Astrocyte (in vitro differentiated cells and primary cell): ENCODE measurements at regions not wholly inside any gene's neighbourhood (a gene's known extent, or its start where the extent isn't known, plus 50 kb on each side); places are given as distances from the start of the nearest gene placed in this dataset.

ENCODE experiments used
- DNase-seq: peaks from one replicate; pipeline ENCODE4 v3.0.0-alpha.2; 2010; ENCODE audit warnings: low read depth
- FAIRE-seq: peaks from 2 replicates; lab custom pipeline; 2011; peaks lifted over from hg19 to GRCh38; lab: Jason Lieb, UNC
- H2AFZ ChIP-seq: 2 replicates; pipeline ENCODE4 v1.6.0; 2012; ENCODE audit warnings: low read depth, low read length, inconsistent platforms
- H3K27ac ChIP-seq: 2 replicates; pipeline ENCODE4 v1.5.1; 2011; ENCODE audit warnings: low read depth, low read length, inconsistent platforms
- H3K27me3 ChIP-seq: 2 replicates; pipeline ENCODE4 v1.6.0; 2011; ENCODE audit warnings: low read length, inconsistent platforms; ENCODE audit not compliant: insufficient read depth
- H3K36me3 ChIP-seq: 2 replicates; pipeline ENCODE4 v1.5.1; 2011; ENCODE audit warnings: low read length, inconsistent platforms; ENCODE audit not compliant: insufficient read depth
- H3K4me1 ChIP-seq: 2 replicates; pipeline ENCODE4 v1.5.1; 2011; ENCODE audit warnings: low read length, inconsistent platforms; ENCODE audit not compliant: insufficient read depth
- H3K4me2 ChIP-seq: 2 replicates; pipeline ENCODE4 v1.6.0; 2012; ENCODE audit warnings: low read length, inconsistent platforms
- H3K4me3 ChIP-seq: 2 replicates; pipeline ENCODE4 v1.5.1; 2011; ENCODE audit warnings: low read depth, mild to moderate bottlenecking, low read length, inconsistent platforms; ENCODE audit not compliant: insufficient read depth
- H3K79me2 ChIP-seq: 2 replicates; pipeline ENCODE4 v1.6.0; 2012; ENCODE audit warnings: mild to moderate bottlenecking, low read length, inconsistent platforms; ENCODE audit not compliant: insufficient read depth
- H3K9ac ChIP-seq: 2 replicates; pipeline ENCODE4 v1.6.0; 2012; ENCODE audit warnings: mild to moderate bottlenecking, low read length, inconsistent platforms
- H3K9me3 ChIP-seq: 2 replicates; pipeline ENCODE4 v1.5.1; 2012; ENCODE audit warnings: low read depth, mild to moderate bottlenecking, low read length, inconsistent platforms; ENCODE audit not compliant: insufficient read depth
- H4K20me1 ChIP-seq: 2 replicates; pipeline ENCODE4 v1.6.0; 2012; ENCODE audit warnings: low read length, inconsistent platforms; ENCODE audit not compliant: insufficient read depth
- H3K27ac Mint-ChIP-seq: one replicate; pipeline ENCODE4 v1.8.0; 2021; ENCODE audit warnings: mild to moderate bottlenecking, mixed read lengths; ENCODE audit not compliant: unreplicated experiment
- H3K27me3 Mint-ChIP-seq: one replicate; pipeline ENCODE4 v1.8.0; 2021; ENCODE audit warnings: low read depth, mixed read lengths; ENCODE audit not compliant: unreplicated experiment
- H3K36me3 Mint-ChIP-seq: one replicate; pipeline ENCODE4 v1.8.0; 2021; ENCODE audit warnings: low read depth, mixed read lengths; ENCODE audit not compliant: unreplicated experiment
- H3K4me1 Mint-ChIP-seq: one replicate; pipeline ENCODE4 v1.8.0; 2021; ENCODE audit warnings: low read depth, mixed read lengths; ENCODE audit not compliant: unreplicated experiment
- H3K4me3 Mint-ChIP-seq: one replicate; pipeline ENCODE4 v1.8.0; 2021; ENCODE audit warnings: mild to moderate bottlenecking, moderate library complexity, mixed read lengths; ENCODE audit not compliant: unreplicated experiment
- H3K9me3 Mint-ChIP-seq: one replicate; pipeline ENCODE4 v1.8.0; 2021; ENCODE audit warnings: mild to moderate bottlenecking, mixed read lengths; ENCODE audit not compliant: unreplicated experiment
- EZH2 ChIP-seq: IDR thresholded peaks from 2 replicates; pipeline ENCODE4 v1.6.1; 2012; ENCODE audit warnings: mild to moderate bottlenecking, low read length, inconsistent platforms; ENCODE audit not compliant: insufficient read depth
- TF ChIP-seq, protein P1 (sequence below): IDR thresholded peaks from 2 replicates; pipeline ENCODE4 v1.5.1; 2011; ENCODE audit warnings: low read depth, mild to moderate bottlenecking, inconsistent platforms, low read length, moderate library complexity; ENCODE audit not compliant: insufficient read depth

- no peaks in the 10 kb centered on the region for H3K79me2 ChIP-seq
- Mint-ChIP-seq H3K4me3 (no peak overlapping the region), H3K4me1 (no peaks in the 10 kb centered on the region), H3K36me3 (no peaks in the 10 kb centered on the region), H3K9me3 (no peaks in the 10 kb centered on the region), H3K27me3 (no peaks in the 10 kb centered on the region), H3K27ac (no peak overlapping the region)
- H3K4me1 ChIP-seq: no peaks in the 10 kb centered on the region
- H2AFZ ChIP-seq: no peak overlapping the region
- no peak for DNase-seq
- H3K9me3 ChIP-seq: no peaks in the 10 kb centered on the region
- TF ChIP-seq, protein P1, sequence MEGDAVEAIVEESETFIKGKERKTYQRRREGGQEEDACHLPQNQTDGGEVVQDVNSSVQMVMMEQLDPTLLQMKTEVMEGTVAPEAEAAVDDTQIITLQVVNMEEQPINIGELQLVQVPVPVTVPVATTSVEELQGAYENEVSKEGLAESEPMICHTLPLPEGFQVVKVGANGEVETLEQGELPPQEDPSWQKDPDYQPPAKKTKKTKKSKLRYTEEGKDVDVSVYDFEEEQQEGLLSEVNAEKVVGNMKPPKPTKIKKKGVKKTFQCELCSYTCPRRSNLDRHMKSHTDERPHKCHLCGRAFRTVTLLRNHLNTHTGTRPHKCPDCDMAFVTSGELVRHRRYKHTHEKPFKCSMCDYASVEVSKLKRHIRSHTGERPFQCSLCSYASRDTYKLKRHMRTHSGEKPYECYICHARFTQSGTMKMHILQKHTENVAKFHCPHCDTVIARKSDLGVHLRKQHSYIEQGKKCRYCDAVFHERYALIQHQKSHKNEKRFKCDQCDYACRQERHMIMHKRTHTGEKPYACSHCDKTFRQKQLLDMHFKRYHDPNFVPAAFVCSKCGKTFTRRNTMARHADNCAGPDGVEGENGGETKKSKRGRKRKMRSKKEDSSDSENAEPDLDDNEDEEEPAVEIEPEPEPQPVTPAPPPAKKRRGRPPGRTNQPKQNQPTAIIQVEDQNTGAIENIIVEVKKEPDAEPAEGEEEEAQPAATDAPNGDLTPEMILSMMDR: no peak
- TF ChIP-seq EZH2: no peak
- FAIRE-seq: no peak
- no peak overlapping the region for H3K27ac ChIP-seq
- no peaks in the 10 kb centered on the region for H3K27me3 ChIP-seq
- no peak overlapping the region for H3K4me3 ChIP-seq
- no peak overlapping the region for H3K9ac ChIP-seq
- H4K20me1 ChIP-seq: no peaks in the 10 kb centered on the region
- no peaks in the 10 kb centered on the region for H3K36me3 ChIP-seq
- H3K4me2 ChIP-seq: no peak overlapping the region
Observed at GRCh38 chr7:115674467-115675024, 356.0 kb downstream of the TFEC start.

- TF ChIP-seq, protein P1: no peak
- no peak for TF ChIP-seq EZH2
- DNase-seq: peak; percentile 8
- no peak overlapping the region for H3K9ac ChIP-seq
- H3K79me2 ChIP-seq: no peaks in the 10 kb centered on the region
- no peaks in the 10 kb centered on the region for H3K36me3 ChIP-seq
- Mint-ChIP-seq H3K4me3 (no peak overlapping the region), H3K36me3 (no peaks in the 10 kb centered on the region), H3K4me1 (no peaks in the 10 kb centered on the region), H3K27ac (no peak overlapping the region), H3K27me3 (no peaks in the 10 kb centered on the region), H3K9me3 (no peaks in the 10 kb centered on the region)
- H3K27ac ChIP-seq: no peak overlapping the region
- no peak overlapping the region for H2AFZ ChIP-seq
- H4K20me1 ChIP-seq: no peaks in the 10 kb centered on the region
- no peak overlapping the region for H3K4me2 ChIP-seq
- no peaks in the 10 kb centered on the region for H3K9me3 ChIP-seq
- H3K27me3 ChIP-seq: no peaks in the 10 kb centered on the region
- no peak overlapping the region for H3K4me3 ChIP-seq
- FAIRE-seq: peak; percentile 41
- H3K4me1 ChIP-seq: no peaks in the 10 kb centered on the region
Observed at GRCh38 chr7:115672024-115672423, 358.5 kb downstream of the TFEC start.

- H3K27ac ChIP-seq: no peak overlapping the region
- Mint-ChIP-seq H3K36me3 (no peaks in the 10 kb centered on the region), H3K27ac (no peak overlapping the region), H3K27me3 (no peaks in the 10 kb centered on the region), H3K4me1 (peaks cover 2% of the 10 kb centered on the region), H3K4me3 (no peak overlapping the region), H3K9me3 (no peaks in the 10 kb centered on the region)
- H4K20me1 ChIP-seq: no peaks in the 10 kb centered on the region
- no peak overlapping the region for H3K9ac ChIP-seq
- no peaks in the 10 kb centered on the region for H3K4me1 ChIP-seq
- FAIRE-seq (no peak), DNase-seq (no peak)
- H3K4me3 ChIP-seq: no peak overlapping the region
- no peak for TF ChIP-seq EZH2
- TF ChIP-seq, protein P1: no peak
- no peaks in the 10 kb centered on the region for H3K9me3 ChIP-seq
- no peaks in the 10 kb centered on the region for H3K27me3 ChIP-seq
- no peaks in the 10 kb centered on the region for H3K79me2 ChIP-seq
- no peaks in the 10 kb centered on the region for H3K36me3 ChIP-seq
- H2AFZ ChIP-seq: no peak overlapping the region
- no peak overlapping the region for H3K4me2 ChIP-seq
Observed at GRCh38 chr7:115662676-115663075, 367.9 kb downstream of the TFEC start.
